ENCODE measurements at regions not wholly inside any gene's neighbourhood (a gene's known extent, or its start where the extent isn't known, plus 50 kb on each side); places are given as distances from the start of the nearest gene placed in this dataset.

DNA sequence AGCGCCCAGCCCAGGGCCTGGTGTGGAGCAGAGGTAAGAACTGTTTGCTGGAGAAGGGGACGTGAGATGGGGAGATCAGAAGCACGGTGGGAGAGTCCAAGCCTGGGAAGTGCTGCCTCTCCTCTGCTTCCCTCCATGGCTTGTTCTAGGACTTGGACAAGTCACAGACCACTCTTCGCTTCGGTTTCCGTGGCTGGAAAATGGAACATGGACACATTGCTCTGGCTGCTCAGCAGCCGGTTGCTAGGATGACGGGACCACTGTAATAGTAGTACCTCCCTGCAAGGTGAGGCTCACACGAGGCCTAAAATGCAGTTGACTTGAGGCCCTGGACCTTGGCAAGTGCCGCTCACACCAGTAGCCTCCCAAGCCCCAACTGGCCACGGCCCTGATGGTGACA, 175.8 kb upstream of the FSTL4 start:
- no peak overlapping the region for H3K27ac ChIP-seq
- no peak for DNase-seq
- H3K4me3 ChIP-seq (ENCODE audit: low read depth, low read length): no peak overlapping the region
- in situ Hi-C loops (cut with HindIII; ENCODE audit: low pct_ligation_motif_present, low sequenced_read_pairs): no loop called here
- H3K36me3 ChIP-seq (replicated peaks): no peaks in the 10 kb centered on the region
- TF ChIP-seq, protein P1, sequence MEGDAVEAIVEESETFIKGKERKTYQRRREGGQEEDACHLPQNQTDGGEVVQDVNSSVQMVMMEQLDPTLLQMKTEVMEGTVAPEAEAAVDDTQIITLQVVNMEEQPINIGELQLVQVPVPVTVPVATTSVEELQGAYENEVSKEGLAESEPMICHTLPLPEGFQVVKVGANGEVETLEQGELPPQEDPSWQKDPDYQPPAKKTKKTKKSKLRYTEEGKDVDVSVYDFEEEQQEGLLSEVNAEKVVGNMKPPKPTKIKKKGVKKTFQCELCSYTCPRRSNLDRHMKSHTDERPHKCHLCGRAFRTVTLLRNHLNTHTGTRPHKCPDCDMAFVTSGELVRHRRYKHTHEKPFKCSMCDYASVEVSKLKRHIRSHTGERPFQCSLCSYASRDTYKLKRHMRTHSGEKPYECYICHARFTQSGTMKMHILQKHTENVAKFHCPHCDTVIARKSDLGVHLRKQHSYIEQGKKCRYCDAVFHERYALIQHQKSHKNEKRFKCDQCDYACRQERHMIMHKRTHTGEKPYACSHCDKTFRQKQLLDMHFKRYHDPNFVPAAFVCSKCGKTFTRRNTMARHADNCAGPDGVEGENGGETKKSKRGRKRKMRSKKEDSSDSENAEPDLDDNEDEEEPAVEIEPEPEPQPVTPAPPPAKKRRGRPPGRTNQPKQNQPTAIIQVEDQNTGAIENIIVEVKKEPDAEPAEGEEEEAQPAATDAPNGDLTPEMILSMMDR (IDR thresholded peaks at IDR 0.05; ENCODE audit: low read depth, low read length, missing control alignments): no peak
- H3K27me3 ChIP-seq (replicated peaks): no peaks in the 10 kb centered on the region

DNA sequence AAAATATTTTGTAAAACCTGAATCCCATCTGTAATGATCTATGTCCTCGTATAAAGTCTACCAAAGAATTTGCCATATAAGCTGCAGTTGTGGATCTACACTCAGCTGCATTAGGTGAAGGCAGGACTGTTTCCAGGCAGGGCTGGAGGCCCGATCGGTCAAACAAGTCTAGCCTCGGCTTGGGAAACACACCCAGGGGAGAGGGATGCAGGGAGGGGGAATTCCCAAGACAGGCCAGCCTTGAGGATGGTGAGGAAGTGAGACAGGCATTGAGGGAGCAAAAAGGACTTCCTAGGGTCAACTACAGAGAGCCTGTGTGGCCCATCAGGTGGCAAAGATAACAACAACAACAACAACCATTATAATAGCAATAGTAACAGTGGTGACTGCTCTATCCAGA, 174.1 kb upstream of the FSTL4 start:
- Histone ChIP-seq H3K4me3 (ENCODE audit: low read depth, low read length) (no peak overlapping the region), H3K27me3 (replicated peaks) (no peaks in the 10 kb centered on the region), H3K27ac (no peak overlapping the region), H3K36me3 (replicated peaks) (no peaks in the 10 kb centered on the region)
- DNase-seq: no peak
- in situ Hi-C loops (cut with HindIII; ENCODE audit: low pct_ligation_motif_present, low sequenced_read_pairs): no loop called here
- TF ChIP-seq, protein P1 (IDR thresholded peaks at IDR 0.05; ENCODE audit: low read depth, low read length, missing control alignments): no peak

DNA sequence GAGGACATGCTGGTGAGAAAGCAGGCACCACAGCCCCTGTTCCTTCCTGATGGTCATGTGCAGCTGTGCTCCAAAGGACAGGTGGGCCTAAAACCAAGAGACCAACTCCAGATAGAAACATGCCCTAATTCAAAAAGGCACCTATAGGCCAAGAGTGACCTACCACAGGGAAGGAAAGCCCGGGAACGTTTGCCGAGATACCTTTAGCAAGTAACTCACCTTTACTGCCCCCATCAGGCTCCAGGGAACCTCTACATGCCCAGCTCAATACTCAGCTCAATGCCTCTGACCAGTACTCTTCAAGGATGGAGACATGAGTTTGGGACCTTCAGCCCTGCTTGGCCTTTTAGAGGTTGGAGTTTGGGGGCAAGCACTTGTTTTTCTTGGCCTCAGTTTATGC, 172.8 kb upstream of the FSTL4 start:
- Histone ChIP-seq H3K27ac (no peak overlapping the region), H3K4me3 (ENCODE audit: low read depth, low read length) (no peak overlapping the region), H3K27me3 (replicated peaks) (no peaks in the 10 kb centered on the region), H3K36me3 (replicated peaks) (no peaks in the 10 kb centered on the region)
- TF ChIP-seq, protein P1 (IDR thresholded peaks at IDR 0.05; ENCODE audit: low read depth, low read length, missing control alignments): no peak
- in situ Hi-C loops (cut with HindIII; ENCODE audit: low pct_ligation_motif_present, low sequenced_read_pairs): no loop called here
- no peak for DNase-seq

DNA sequence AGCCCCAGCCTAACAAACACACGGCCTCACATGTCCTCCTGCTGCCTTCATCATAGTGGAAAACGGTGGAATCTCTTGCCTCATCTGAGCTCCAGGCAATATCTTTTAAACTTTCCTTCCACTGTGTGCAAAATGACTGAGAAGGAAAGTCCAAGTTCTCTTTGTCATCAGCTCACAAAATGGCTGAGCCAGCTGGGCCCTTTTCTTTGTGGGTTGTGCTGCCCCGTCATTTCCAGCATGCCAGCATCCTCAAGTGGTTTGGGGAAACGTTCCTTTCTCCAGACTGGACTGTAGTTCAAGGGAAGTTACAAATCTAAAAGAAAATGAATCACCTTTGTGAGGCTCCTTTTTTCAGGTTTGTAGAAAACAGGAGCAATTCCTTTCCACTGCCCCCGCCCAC, 171.1 kb upstream of the FSTL4 start:
- Histone ChIP-seq H3K36me3 (replicated peaks) (no peaks in the 10 kb centered on the region), H3K27ac (no peak overlapping the region), H3K27me3 (replicated peaks) (no peaks in the 10 kb centered on the region), H3K4me3 (ENCODE audit: low read depth, low read length) (no peak overlapping the region)
- TF ChIP-seq, protein P1 (IDR thresholded peaks at IDR 0.05; ENCODE audit: low read depth, low read length, missing control alignments): no peak
- in situ Hi-C loops (cut with HindIII; ENCODE audit: low pct_ligation_motif_present, low sequenced_read_pairs): no loop called here
- DNase-seq: no peak

DNA sequence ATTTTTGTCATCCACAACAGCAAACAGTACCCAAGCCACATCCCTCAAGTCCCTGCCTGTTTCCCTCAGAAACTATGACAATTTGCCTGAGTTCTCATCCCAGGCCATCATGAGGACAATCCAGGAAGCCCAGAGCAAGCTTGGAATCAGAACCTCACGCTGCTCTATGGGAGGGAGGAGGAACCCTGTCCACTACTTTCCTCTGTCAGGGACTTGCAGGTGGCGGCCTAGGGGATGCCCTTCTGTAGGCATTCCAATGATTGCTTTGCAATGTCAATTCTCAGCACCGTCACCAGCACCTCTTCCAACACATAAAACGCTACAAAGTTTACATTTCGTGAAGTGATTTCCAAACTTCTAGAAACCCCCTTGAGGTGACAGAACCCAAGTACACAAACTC, 170.4 kb upstream of the FSTL4 start:
- H3K27ac ChIP-seq: no peak overlapping the region
- H3K36me3 ChIP-seq (replicated peaks): no peaks in the 10 kb centered on the region
- TF ChIP-seq, protein P1 (IDR thresholded peaks at IDR 0.05; ENCODE audit: low read depth, low read length, missing control alignments): no peak
- H3K4me3 ChIP-seq (ENCODE audit: low read depth, low read length): no peak overlapping the region
- no peaks in the 10 kb centered on the region for H3K27me3 ChIP-seq (replicated peaks)
- DNase-seq: no peak
- in situ Hi-C loops (cut with HindIII; ENCODE audit: low pct_ligation_motif_present, low sequenced_read_pairs): no loop called here

DNA sequence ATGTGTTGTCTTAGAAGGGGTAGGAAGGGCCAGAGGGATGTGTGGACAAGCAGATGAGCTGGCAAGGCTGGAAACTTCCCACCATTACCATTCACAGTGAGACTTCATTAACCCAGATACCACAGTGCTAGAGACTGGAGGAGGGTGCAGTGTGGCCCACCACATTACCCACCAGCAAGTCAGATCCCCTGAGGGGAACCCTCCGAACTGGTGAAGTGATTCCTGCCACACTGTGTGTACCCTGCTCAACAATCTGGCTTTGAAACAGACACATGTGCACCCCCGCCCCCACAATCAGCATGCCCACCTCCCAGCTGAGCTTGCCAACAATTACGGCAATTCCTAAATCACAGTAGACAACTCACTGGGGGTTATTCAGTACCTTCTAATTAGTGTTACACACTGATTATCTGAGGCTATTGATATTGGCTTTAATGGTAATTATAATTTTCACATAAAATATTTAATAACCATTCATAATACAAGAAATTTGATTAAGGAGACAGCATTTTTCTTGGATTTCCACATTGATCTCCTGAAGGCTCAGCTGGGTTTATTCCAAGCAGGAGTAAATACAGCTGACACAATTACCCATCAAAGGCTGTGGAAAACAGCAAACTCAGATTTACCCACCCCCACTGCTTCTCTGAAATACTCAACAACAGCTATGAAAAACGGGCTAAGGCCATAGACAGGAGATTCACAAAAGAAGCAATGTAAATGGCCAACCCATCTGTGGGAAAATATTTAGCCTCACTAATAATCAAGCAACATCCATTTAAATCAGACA, 169.3 kb upstream of the FSTL4 start:
- no peaks in the 10 kb centered on the region for H3K27me3 ChIP-seq (replicated peaks)
- H3K27ac ChIP-seq: no peak overlapping the region
- DNase-seq: no peak
- H3K4me3 ChIP-seq (ENCODE audit: low read depth, low read length): no peak overlapping the region
- H3K36me3 ChIP-seq (replicated peaks): no peaks in the 10 kb centered on the region
- in situ Hi-C loops (cut with HindIII; ENCODE audit: low pct_ligation_motif_present, low sequenced_read_pairs): no loop called here
- TF ChIP-seq, protein P1 (IDR thresholded peaks at IDR 0.05; ENCODE audit: low read depth, low read length, missing control alignments): no peak
